ENCODE measurements at regions not wholly inside any gene's neighbourhood (a gene's known extent, or its start where the extent isn't known, plus 50 kb on each side); places are given as distances from the start of the nearest gene placed in this dataset.
A peak's percentile ranks its signal among the peaks of the same experiment; 100 is the strongest.
"Not testable (repeated sequence)": the region's sequence is repeated elsewhere in the genome, so short reads cannot be mapped to it uniquely, and the experiment has no call there.

DNA sequence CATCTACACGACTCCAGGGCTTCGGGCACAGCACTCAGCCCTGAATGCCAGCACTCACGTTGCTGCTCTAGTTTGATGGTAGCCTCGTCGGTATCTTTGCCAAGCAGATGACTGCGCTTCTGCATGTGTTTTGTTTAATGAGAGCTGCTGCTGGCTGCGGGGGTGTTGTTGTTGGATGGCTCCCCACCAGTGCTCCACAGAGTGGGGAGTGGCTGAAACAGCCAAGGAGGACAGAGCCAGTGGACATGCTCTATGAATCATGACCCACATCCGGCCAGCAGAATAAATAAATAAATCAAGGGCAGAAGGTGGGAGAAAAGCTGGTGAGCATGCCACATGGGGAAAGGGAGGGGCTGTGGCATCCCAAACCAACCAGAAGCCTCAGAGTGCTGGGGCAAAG, 131.2 kb upstream of the SOX11 start:
- DNase-seq, result peak; percentile 44

DNA sequence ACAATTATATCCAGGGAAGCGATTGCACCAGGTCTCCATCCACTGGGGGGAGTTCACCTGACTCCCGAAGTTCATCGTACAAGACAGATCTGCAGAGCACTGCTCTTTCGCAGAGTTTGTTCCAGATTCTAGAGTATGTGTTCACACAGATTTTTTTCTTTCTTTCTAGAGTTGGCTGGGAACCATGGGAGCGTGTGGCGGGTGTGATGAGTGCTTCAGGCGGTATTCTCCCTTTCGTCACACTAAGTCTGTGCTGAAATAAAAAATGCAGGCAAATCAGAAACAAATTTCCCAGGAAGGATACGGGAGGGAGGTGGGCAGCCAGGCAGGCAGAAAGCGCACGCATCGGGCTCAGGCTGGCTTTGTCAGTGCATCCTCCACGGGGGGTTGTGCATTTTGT, 129.8 kb upstream of the SOX11 start:
- DNase-seq, result peak; percentile 50

DNA sequence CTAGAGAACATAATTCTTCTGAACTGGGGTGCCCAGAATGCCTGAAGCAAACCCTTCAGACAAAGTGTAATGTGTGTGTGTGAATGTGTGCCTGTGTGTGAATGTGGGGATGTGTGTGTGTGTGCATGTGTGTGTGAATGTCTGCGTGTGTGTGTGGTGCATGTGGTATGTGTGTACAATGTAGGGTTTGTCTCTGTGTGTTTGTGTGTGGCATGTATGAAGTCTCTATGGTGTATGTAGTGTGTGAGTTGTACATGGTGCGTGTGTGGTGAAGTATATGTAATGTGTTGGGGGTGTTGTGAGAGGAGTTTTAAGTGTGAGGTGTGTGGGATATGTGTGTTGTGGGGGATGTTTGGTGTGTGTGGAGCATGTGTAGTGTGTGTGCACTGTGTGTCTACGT, 129.3 kb upstream of the SOX11 start:
- DNase-seq, result no peak

DNA sequence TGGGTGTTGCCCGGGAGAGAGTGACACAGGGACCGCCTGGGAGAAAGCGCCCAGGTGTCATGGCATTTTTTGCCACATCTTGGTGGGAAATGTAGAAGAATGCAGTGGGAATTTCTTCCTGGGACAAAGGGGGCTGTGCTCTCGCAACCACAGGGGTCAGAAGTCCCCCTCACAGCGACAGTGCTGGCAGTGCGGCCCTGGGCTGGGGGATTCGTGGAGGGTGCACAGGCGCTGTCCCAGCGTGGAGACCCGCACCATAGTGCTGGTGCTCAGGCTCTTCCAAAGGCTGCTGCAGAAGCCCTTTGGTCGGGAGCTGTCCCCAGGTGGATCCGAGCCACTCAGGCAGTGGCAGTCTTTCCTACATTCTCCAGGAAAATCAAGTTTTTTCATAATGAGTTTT, 128.8 kb upstream of the SOX11 start:
- no peak for DNase-seq

DNA sequence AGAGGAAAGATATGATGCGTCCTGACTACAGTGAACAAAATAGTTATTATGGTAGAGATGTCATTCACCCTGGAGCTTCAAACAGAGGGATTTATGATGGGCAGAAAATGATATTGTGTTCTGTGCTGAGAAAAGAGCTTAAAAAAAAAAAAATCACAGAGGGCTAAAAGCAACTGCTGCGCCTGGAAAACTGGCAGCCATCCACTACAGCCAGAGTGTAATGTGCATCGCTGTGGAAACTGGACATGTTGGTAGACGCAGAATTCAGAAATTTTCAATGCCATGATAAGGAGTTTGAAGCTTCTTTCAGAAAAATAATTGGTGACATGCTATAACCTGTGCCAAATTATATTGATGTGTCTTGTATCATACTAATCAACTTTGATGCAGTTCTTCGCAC, 122.9 kb upstream of the SOX11 start:
- peak; percentile 62 for DNase-seq

DNA sequence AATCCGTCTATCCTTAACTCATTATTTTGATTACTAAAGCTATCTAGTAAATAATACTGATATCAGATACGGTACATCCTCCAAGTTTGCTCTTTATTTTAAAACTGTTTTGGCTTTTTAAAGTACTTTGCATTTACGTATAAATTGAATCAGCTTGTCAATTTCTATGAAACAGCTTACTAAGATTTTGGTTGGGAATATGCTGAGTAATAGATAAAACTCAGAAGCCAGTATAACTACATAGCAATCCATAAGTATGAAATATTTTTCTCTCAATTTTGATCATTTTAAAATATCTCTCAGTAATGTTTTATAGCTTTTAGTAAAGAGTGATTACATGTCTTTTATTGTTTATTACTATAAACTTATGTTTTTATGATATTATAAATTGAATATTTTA, 116.2 kb upstream of the SOX11 start:
- no peak for DNase-seq

DNA sequence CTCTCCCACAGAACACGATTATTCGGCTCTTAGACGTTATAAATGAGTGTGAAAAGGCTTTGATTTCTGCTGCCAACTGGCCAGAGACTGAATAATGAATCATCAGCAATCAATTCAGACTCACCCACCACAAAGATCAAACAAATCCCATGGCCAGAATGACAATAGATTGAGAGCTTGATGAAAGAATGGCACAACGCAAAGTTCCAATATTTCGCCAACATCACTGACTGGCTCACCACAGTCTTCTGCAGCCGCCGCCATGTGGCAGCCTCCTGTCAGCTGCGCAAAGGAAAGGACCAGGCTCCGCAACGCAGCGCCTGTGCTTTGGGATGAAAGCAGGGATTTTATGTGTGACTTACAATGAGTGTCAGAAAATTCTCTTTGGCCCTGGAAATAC, 104.4 kb upstream of the SOX11 start:
- DNase-seq, result peak; percentile 67

DNA sequence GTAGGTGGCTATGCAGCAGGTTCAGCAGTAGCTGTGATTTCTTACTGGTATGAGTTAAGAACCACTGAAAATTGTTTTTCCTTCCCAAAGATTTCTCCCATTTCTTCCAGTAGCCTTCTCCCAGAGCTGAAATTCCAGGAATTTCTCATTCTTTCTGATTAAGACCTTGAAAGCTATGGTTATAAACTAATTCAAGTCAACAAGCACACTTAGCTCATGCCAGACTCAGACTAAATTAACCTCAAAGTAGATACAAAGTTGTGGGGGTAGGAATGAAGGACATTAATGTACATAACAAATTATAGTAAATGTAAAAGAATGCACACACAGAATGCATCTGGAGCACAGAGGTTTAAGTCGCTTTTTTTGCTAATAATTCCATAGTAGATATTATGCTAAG, 103.6 kb upstream of the SOX11 start:
- DNase-seq, result no peak

DNA sequence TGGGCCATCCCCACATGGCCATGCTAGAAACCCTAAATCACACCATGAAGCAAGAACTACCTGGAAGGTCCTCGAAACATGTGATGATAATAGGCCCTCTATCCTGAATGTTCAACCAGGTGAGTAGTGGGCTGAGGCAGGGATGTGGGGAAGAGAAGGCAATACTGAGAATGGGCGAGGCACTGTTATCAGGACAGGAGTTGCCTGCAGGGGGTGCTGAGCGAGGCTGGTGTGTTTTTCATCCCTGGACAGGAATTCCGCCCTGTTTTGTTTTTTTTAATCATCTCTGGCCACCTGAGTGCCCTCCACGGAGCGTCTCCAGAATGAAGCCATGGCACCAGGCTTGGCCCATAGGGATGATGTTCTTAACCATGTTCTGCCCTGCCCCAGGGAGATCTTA, 103.0 kb upstream of the SOX11 start:
- no peak for DNase-seq

DNA sequence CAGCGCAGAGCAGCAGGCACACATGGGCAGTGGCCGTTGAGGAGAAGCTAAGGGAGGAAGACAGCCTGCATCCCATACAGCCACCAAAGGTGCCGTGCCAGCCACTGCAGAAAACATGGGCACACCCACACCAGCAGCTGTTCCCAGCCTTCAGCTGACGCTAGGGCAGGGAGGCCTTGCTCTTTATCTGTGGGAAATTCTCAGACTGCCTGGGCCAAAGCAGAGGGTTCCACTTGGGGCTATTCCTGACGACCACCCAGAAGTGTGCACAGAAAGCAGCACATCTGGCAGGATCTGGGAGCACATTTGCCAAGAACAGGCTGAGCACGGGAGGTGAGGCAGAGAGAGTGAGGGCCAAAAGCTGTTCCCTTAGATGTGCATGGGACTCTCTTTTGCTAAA, 101.3 kb upstream of the SOX11 start:
- peak; percentile 95 for DNase-seq

DNA sequence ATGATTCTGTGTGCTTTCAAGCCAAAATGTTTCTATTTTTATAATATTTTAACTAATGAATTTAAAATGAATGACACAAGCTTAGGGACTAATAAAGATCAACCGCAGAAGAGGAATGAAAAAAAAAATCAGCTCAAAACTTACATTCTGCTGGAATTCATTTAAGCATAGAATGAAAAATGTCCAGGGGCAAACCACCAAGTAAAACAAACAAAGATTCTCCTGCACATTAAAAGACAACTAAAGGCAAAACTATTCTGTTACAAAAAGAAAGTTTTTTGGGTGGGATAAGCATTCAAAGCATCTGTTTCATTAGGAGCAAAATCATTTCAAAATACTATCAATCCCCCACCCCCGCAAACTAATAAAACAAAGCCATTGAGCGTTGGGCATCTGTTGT, 99.3 kb upstream of the SOX11 start:
- DNase-seq, result peak; percentile 32

DNA sequence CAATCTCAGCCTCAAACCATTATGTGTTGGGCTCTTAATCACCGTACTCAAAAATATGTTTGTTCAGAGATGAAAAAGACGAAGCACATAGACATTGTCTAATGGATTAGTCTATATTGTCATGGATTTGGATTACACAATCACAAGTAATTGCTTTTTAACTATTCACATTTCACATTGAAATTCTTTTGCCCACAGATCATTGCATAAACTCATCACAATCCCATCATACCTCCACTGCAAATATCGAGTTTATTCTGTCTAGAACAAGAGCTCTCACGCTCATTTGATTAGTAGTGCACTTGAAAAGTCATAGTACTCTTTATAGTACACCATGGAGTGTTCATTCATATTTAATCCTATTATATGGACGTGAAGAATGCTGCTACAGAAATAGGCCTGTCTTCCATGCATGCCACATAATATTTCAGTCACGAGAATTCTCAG, 97.9 kb upstream of the SOX11 start:
- no peak for DNase-seq

DNA sequence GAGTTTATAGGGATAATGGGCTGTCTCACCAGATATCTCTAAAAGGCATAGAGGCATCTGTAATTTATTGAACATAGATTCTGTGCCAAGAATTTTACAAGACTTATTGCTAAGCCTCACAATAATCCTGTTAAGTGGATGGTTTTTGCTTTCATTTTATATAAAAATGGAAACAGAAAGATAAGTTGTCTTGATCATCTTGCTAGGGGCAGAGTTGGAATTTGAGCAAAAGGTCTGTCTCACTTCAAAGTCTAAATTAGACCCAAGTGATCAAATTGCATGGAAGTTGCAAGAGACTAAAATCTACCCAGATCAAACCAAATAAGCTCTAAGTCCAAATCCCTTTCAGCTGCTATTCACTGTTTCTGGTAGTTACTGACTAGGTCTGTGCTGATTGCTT, 95.3 kb upstream of the SOX11 start:
- peak; percentile 58 for DNase-seq

DNA sequence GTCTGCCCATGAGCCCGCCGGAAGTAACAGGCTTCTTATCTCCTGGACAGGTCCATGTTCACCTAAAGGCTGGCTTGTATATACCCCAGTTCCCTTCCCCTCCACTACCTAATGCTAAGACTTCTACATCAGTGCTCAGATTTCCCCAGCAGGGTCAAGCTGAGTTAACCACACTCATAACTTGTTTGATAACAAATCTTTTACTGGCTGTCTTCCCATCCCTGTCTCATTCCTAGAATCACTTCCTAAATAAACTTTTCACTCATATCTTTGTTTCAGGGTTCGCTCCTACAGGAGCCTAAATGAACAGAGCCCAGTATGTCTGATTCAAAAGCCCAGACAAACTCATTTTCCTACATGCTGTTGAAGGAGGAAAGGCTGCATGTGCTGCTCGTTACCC, 94.0 kb upstream of the SOX11 start:
- no peak for DNase-seq

DNA sequence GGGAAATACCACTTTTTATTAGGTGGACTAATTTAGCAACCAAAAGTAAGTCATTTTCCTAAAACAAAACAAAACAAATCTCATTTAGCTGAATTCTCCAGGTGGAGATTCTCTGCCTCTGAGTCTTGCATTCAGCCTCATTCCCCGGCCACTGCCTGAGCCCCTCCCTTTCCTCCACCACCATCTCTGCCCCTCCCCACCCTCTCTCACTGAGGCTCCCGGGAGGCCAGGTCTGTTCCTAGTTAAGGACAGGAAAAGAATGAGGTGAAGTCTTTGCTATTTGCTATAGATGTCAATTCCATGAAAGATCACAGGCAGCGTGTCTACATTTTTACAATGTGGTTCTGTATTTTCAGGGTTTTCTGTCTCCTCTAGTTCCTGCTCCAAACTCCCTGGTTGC, 83.0 kb upstream of the SOX11 start:
- DNase-seq, result peak; percentile 43

DNA sequence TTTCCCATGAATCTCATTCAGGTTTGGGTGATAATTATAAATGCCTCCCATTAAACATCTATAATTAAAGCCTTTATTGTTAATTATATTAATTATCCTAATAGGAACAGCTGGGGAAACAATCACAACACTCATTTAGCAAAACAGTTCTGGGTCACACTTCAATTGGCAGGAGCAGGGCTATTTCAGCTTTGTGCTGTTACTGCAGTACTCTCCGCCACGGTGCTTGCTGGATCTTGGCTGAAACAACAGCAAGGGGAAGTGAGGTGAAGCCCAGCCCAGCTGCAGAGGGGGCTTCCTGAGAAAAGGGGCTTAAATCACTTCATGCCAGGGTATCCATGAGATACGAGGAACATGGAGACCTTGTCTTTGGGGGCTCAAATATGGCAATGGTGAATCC, 79.5 kb upstream of the SOX11 start:
- DNase-seq, result no peak

DNA sequence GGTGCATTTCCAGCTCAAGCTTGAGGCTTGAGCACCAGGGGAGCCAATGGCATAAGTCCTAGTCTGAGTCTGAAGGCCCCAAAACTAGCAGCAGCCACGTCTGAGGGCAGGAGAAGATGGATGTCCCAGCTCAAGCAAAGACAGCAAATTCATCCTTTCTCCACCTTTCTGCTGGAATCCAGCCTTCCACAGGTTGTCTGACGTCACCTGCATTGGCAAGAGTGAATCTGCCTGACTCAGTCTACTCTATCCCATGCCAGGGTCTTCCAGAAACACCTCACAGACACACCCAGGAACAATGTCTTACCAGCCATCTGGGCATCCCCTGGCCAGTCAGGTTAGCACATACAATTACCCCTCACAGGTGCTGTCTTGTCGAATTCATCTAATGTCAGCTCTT, 76.2 kb upstream of the SOX11 start:
- DNase-seq, result no peak

DNA sequence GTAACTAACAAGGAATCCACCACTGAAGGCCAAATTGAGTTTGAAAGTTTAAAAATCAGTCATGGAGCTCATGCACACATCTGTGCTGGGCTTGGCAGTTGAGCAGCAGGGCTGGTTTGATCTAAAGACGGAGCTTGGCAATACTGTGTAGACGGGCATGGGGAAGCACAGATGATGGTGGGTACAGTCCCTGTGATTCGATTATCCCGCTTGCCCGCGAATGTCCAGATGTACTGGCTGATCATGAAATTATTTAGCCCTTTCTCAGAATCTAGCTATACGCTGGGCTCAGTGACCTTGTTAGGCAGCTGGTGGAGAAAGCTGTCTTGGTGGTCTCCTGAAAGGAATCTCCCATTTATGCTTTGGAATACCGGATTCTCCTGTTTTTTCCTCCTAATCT, 74.8 kb upstream of the SOX11 start:
- peak; percentile 90 for DNase-seq

DNA sequence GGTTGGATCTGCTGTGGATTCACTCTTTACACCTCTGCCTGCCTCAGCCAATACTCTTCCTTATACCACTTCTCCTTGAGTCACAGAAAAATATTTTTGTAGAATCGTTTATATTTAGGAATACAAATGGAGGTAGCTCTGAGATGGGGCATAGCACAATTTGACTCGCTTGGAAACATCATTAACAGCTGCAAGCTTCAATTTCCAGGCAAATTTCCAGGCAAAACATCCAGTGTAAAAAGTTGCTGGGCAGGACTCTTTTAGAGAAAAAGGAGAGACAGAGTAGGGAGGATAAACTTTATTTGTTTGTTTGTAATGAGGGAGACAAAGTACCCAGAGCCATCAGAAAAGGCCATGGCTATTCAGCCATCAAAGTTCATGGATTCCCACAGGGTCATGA, 74.4 kb upstream of the SOX11 start:
- DNase-seq, result peak; percentile 91

DNA sequence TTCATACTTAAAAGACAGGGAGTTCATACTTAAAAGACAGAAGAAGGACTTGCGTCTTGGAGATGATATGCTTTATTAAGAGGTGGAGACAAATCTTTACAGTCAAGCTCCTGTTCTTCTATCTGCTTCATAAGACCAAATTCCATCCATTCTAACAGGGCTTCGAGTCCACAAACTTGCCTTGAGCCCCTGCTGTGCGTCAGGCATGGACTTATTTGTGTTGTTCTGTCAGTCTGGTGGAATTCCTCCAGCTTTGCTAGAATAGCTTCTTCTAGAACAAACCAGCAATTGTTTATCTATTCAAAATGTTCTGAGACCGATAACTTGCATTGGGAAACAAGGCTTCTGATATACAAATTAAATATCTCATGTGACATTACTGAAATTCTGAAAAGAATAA, 73.9 kb upstream of the SOX11 start:
- DNase-seq, result peak; percentile 34

DNA sequence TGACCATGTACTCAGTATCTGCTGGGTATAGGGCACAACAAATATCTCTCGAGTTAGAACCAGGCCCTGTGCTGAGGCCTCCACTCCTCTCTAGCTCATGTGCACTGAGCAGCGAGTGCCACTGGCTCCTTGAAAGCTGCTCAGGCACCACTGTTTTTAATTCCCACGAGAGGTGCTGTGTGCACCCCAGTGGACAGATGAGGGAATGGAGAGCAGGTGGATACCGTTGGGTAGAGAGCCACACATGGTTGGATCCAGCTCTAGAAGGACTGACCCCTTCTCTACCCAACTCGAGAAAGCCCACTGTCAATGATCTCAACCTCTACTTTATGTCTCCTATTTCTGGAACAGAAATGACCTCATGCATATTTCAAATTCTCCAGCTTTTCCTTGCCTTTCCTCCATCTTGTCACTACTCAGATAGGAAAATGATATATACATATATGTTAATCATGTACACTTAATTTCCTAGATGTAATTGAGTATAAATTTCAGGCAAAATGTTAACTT, 66.6 kb upstream of the SOX11 start:
- peak; percentile 14 for DNase-seq

DNA sequence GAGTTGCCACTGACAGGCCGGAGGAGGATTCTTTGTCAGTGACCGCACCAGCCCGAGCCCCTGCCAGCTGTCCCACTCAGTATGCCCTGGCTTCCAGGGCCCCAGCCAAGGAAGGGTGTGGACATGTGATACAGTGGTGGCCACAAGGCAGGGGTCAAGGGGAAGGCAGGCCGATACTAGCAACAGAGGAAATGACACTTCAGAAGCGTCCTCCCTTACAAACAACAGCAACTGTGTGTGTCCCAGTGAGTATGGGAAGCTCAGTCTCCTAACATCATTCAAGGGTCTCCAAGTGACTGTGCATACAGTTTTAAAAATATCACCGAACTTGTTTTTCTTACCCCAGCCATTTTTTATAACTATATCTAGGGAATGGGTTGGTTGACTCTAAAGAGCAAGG, 63.7 kb upstream of the SOX11 start:
- not testable (repeated sequence) for DNase-seq

DNA sequence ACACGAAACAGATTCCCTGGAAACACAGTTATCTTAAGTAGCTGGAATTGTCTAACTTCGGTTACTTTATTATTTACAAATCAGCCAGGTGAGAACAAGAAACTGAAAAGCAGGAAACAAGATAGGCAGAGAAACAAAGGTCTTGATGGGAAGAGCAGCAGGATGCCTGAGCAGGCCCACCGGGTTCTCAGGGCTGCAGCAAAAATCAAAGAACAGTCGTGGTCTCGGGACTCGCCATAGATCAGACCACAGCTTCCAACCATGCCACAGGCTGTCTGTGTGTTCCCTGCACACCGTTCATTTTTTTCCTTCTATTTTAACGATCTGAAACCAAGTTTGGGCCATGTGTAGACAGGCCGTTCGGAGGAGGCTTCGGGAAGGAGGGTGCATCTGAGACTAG, 62.7 kb upstream of the SOX11 start:
- peak; percentile 8 for DNase-seq

DNA sequence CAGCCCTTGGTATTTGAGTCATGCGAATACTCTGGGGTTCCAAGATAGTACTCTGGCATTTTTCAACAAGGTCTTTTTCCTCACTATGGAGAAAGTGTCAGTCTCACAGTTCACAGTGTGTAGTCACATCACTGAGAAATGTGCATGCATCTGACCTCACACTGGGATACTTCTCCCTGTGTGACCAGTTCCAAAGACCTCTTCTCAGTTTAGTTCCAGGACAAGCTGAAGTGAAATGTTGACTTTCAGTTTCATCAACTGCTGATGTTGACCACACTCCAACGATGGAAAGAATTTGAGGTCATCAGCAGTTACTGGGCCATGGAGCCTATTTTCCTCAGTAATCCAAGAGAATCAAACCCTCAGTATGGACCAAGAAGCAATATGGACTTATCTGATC, 55.1 kb upstream of the SOX11 start:
- DNase-seq, result not testable (repeated sequence)

Measured in tongue (tissue), 1 donor.